Activated CD4-positive, alpha-beta T cell treated with anti-CD3 and anti-CD28 coated beads, Interleukin-2, amount 10 ng/mL, durations not matched to agents 24 days and 14 days (primary cell): ENCODE measurements at regions not wholly inside any gene's neighbourhood (a gene's known extent, or its start where the extent isn't known, plus 50 kb on each side); places are given as distances from the start of the nearest gene placed in this dataset.
"Not testable (repeated sequence)": the region's sequence is repeated elsewhere in the genome, so short reads cannot be mapped to it uniquely, and the experiment has no call there.

Source experiments
- DNase-seq: peaks from one replicate; pipeline ENCODE4 v3.0.0; 2022
- H3K27ac Mint-ChIP-seq: one replicate; pipeline ENCODE4 v1.8.0; 2022; ENCODE audit warnings: mild to moderate bottlenecking, mixed read lengths
- H3K27me3 Mint-ChIP-seq: one replicate; pipeline ENCODE4 v1.8.0; 2022; ENCODE audit warnings: mixed read lengths
- H3K36me3 Mint-ChIP-seq: one replicate; pipeline ENCODE4 v1.8.0; 2022; ENCODE audit warnings: low read depth, mild to moderate bottlenecking, mixed read lengths
- H3K4me1 Mint-ChIP-seq: one replicate; pipeline ENCODE4 v1.8.0; 2021; ENCODE audit warnings: mixed read lengths
- H3K4me3 Mint-ChIP-seq: one replicate; pipeline ENCODE4 v1.8.0; 2022; ENCODE audit warnings: mild to moderate bottlenecking, moderate library complexity, mixed read lengths
- H3K9me3 Mint-ChIP-seq: one replicate; pipeline ENCODE4 v1.8.0; 2021; ENCODE audit warnings: mixed read lengths
- intact Hi-C: fragments of 100-400 bp; cut with micrococcal nuclease; formaldehyde crosslinking; loops from one replicate; pipeline ENCODE4 v1.15.1; 2023

GRCh38 chr13:91242652-91243051, 104.8 kb upstream of the MIR17HG start:
- H3K36me3 Mint-ChIP-seq, result no peaks in the 10 kb centered on the region
- no peak for DNase-seq
- no peak overlapping the region for H3K4me3 Mint-ChIP-seq
- no peaks in the 10 kb centered on the region for H3K4me1 Mint-ChIP-seq
- no peaks in the 10 kb centered on the region for H3K9me3 Mint-ChIP-seq
- H3K27ac Mint-ChIP-seq, result no peak overlapping the region
- no peaks in the 10 kb centered on the region for H3K27me3 Mint-ChIP-seq
- intact Hi-C loops, result no loop called here

GRCh38 chr13:91245288-91245687, 102.2 kb upstream of the MIR17HG start:
- H3K27ac Mint-ChIP-seq, result no peak overlapping the region
- H3K9me3 Mint-ChIP-seq, result no peaks in the 10 kb centered on the region
- peaks cover 5% of the 10 kb centered on the region for H3K27me3 Mint-ChIP-seq
- intact Hi-C loops, result no loop called here
- H3K4me1 Mint-ChIP-seq, result no peaks in the 10 kb centered on the region
- H3K4me3 Mint-ChIP-seq, result no peak overlapping the region
- no peaks in the 10 kb centered on the region for H3K36me3 Mint-ChIP-seq
- DNase-seq, result no peak

GRCh38 chr13:91247768-91248167, 99.7 kb upstream of the MIR17HG start:
- intact Hi-C loops, result loop anchor here (1.0 kb wide), 1 partner anchor 113 kb away; no protein-coding TSS in a partner anchor
- no peak for DNase-seq
- Mint-ChIP-seq H3K36me3 (no peaks in the 10 kb centered on the region), H3K27ac (no peak overlapping the region), H3K4me3 (no peak overlapping the region), H3K4me1 (no peaks in the 10 kb centered on the region), H3K27me3 (peaks cover 5% of the 10 kb centered on the region), H3K9me3 (no peaks in the 10 kb centered on the region)

- no peak overlapping the region for H3K27ac Mint-ChIP-seq
- H3K4me3 Mint-ChIP-seq, result no peak overlapping the region
- H3K4me1 Mint-ChIP-seq, result no peaks in the 10 kb centered on the region
- H3K27me3 Mint-ChIP-seq, result peaks cover 5% of the 10 kb centered on the region
- H3K36me3 Mint-ChIP-seq, result no peaks in the 10 kb centered on the region
- H3K9me3 Mint-ChIP-seq, result no peaks in the 10 kb centered on the region
- no peak for DNase-seq
- intact Hi-C loops, result loop anchor here (1.0 kb wide), 1 partner anchor 114 kb away; no protein-coding TSS in a partner anchor
Measured at GRCh38 chr13:91248249-91248648, 99.2 kb upstream of the MIR17HG start.

DNA sequence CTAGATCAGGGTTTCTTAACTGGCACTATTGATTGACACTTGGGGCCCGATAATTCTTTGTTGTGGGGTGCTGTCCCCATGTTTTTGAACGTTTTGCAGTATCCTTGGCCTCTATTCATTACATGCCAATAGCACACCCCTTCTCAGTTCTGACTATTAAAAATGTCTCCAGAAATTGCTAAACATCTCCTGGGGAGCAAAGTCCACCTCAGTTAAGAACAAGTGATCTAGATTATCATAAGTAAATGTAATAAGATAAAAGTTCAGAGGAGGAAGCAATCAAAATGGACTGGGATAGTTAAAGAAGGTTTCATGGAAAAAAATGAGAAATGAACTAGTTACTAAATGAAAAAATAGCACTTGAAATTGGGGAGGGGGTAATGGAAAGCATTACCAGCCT, 98.1 kb upstream of the MIR17HG start:
- Mint-ChIP-seq H3K9me3 (no peaks in the 10 kb centered on the region), H3K27me3 (peaks cover 5% of the 10 kb centered on the region), H3K4me1 (no peaks in the 10 kb centered on the region), H3K36me3 (no peaks in the 10 kb centered on the region), H3K27ac (no peak overlapping the region), H3K4me3 (no peak overlapping the region)
- intact Hi-C loops, result no loop called here
- no peak for DNase-seq

DNA sequence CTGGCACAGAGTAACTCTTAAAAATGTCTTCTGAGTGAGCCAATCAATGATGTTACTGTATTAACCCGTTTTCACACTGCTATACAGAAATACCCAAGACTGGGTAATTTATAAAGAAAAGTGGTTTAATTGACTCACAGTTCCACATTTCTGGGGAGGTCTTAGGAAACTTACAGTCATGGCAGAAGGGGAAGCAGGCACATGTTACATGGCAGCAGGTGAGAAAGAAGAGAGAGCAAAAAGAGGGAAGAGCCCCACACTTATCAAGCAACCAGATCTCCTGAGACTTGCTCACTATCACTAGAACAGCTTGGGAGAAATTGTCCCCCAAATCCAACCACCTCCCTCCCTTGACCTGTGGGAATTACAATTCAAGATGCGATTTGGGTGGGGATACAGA, 97.6 kb upstream of the MIR17HG start:
- H3K36me3 Mint-ChIP-seq, result no peaks in the 10 kb centered on the region
- H3K9me3 Mint-ChIP-seq, result no peaks in the 10 kb centered on the region
- no peaks in the 10 kb centered on the region for H3K4me1 Mint-ChIP-seq
- intact Hi-C loops, result no loop called here
- peaks cover 5% of the 10 kb centered on the region for H3K27me3 Mint-ChIP-seq
- no peak for DNase-seq
- H3K4me3 Mint-ChIP-seq, result no peak overlapping the region
- H3K27ac Mint-ChIP-seq, result no peak overlapping the region

- H3K36me3 Mint-ChIP-seq, H3K9me3 Mint-ChIP-seq, H3K27me3 Mint-ChIP-seq, H3K27ac Mint-ChIP-seq, H3K4me3 Mint-ChIP-seq, DNase-seq, H3K4me1 Mint-ChIP-seq, intact Hi-C loops: not testable (repeated sequence)
Measured at GRCh38 chr13:91251573-91251972, 95.9 kb upstream of the MIR17HG start.

- Mint-ChIP-seq H3K27ac (no peak overlapping the region), H3K4me3 (no peak overlapping the region), H3K36me3 (no peaks in the 10 kb centered on the region), H3K27me3 (peaks cover 7% of the 10 kb centered on the region), H3K4me1 (no peaks in the 10 kb centered on the region), H3K9me3 (peaks cover 3% of the 10 kb centered on the region)
- no peak for DNase-seq
- intact Hi-C loops, result no loop called here
Measured at GRCh38 chr13:91264484-91264883, 83.0 kb upstream of the MIR17HG start.

DNA sequence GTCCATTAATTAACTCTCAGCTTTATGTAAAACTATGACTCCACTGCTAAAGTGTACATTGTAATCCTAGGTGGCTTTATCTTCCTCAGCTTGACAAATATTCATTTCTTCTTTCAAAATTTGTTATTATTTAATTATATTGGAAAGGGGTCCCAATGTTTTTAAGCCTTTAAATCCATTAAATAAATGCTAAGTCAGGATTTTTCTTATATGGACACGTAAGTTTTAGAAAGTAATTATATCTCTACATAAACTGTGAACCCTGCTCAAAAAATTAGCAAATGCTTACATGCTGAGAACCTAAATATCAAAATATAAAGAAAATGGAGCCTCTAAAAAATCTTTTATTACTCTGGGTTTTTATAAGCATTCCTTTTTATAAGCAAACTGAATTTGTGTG, 78.2 kb upstream of the MIR17HG start:
- intact Hi-C loops, result no loop called here
- no peak overlapping the region for H3K27ac Mint-ChIP-seq
- H3K27me3 Mint-ChIP-seq, result peaks cover 3% of the 10 kb centered on the region
- peaks cover 7% of the 10 kb centered on the region for H3K4me1 Mint-ChIP-seq
- DNase-seq, result no peak
- H3K4me3 Mint-ChIP-seq, result no peak overlapping the region
- H3K36me3 Mint-ChIP-seq, result no peaks in the 10 kb centered on the region
- peaks cover 3% of the 10 kb centered on the region for H3K9me3 Mint-ChIP-seq

DNA sequence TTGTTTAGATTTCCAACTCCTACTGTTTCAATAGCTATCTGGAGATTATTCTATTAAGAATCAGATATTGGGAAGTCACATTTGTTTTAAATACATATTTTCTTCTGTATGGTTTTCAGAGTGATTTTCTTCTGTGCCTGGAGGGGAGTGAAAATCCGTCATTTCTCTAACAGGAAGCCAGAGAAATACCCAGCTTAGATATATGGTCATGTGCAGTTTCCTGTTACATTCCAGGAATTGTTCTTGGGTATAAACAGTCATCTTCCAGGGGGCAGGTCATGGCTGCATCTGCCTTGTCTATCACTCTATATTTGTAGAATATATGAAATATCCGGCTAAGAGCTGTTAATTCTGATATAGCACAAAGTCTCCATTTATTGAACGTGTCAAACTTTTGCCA, 77.5 kb upstream of the MIR17HG start:
- Mint-ChIP-seq H3K4me1 (peaks cover 7% of the 10 kb centered on the region), H3K9me3 (peaks cover 3% of the 10 kb centered on the region), H3K4me3 (no peak overlapping the region), H3K27ac (no peak overlapping the region), H3K36me3 (no peaks in the 10 kb centered on the region), H3K27me3 (peaks cover 2% of the 10 kb centered on the region)
- no peak for DNase-seq
- intact Hi-C loops, result no loop called here

GRCh38 chr13:91272235-91272777, 75.2 kb upstream of the MIR17HG start:
- Mint-ChIP-seq H3K4me3 (no peak overlapping the region), H3K36me3 (no peaks in the 10 kb centered on the region), H3K9me3 (no peaks in the 10 kb centered on the region), H3K27ac (no peak overlapping the region), H3K4me1 (peaks cover 7% of the 10 kb centered on the region), H3K27me3 (peaks cover 4% of the 10 kb centered on the region)
- no peak for DNase-seq
- intact Hi-C loops, result no loop called here

DNA sequence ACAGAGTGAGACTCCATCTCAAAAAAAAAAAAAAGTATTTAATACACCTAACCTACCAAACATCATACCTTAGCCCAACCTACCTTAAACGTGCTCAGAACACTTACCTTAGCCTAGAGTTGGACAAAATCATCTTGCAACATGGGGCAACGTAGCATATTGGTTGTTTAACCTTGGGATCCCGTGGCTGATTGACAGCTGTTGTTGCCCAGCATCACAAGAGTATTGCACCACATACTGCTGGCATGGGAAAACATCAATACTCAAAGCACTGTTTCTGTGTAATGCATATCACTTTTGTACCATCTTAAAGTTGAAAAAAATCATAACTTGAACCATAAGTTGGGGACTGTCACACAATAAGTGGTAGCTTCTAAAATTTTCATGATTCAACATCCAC, 73.8 kb upstream of the MIR17HG start:
- Mint-ChIP-seq H3K36me3 (no peaks in the 10 kb centered on the region), H3K27me3 (peaks cover 4% of the 10 kb centered on the region), H3K4me1 (peaks cover 7% of the 10 kb centered on the region), H3K27ac (no peak overlapping the region), H3K4me3 (no peak overlapping the region), H3K9me3 (no peaks in the 10 kb centered on the region)
- intact Hi-C loops, result no loop called here
- DNase-seq, result no peak

DNA sequence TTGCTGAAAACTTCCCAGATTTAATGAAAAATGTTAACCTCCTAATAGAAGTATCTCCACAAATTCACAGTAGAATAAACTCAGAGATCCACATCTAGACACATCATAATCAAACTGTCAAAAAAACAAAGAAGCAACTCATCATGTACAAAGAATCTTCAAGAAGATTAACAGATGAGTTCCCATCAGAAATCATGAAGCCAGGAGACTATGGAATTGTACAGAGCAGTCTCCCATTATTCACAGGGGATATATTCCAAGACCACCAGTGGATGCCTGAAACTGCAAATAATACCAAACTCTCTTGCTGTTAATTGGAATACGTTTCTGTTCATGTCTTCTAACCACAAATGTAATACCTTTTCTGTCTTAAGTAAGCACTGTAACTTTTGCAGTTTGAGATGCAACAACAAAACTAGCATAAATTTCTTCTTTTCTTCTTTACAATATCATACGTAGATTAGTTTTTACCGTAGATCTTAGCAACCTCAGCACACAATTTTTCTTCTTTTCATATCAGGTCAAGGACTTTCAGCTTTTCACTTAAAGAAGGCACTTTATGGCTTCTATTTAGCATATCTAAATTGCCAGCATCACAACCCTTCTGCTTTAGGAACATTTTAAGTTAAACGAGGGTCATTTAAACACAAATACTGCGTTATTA, 70.3 kb upstream of the MIR17HG start:
- no peak for DNase-seq
- Mint-ChIP-seq H3K4me1 (no peaks in the 10 kb centered on the region), H3K9me3 (no peaks in the 10 kb centered on the region), H3K4me3 (no peak overlapping the region), H3K27ac (no peak overlapping the region), H3K36me3 (no peaks in the 10 kb centered on the region), H3K27me3 (peaks cover 4% of the 10 kb centered on the region)
- intact Hi-C loops, result no loop called here

DNA sequence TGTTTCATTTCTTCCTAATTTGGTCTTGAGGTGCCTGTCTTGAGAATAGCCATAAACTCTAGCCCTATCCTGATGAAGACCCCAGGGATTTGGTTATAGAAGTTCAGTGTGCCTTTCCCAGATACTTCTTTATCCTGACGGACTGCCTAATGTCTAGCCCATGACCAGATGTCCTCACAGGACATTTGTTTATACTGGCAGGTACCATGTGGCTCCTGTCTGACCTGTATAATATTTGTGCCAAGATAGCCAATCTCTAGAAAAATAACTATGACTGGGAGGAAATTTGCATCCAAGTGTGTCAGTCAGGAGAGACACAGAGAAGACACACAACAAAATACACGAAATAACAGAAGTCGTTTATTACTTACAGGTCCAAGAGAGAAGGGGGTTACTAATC, 69.2 kb upstream of the MIR17HG start:
- intact Hi-C loops, result no loop called here
- Mint-ChIP-seq H3K9me3 (no peaks in the 10 kb centered on the region), H3K27ac (no peak overlapping the region), H3K27me3 (peaks cover 4% of the 10 kb centered on the region), H3K4me1 (no peaks in the 10 kb centered on the region), H3K4me3 (no peak overlapping the region), H3K36me3 (no peaks in the 10 kb centered on the region)
- DNase-seq, result no peak

DNA sequence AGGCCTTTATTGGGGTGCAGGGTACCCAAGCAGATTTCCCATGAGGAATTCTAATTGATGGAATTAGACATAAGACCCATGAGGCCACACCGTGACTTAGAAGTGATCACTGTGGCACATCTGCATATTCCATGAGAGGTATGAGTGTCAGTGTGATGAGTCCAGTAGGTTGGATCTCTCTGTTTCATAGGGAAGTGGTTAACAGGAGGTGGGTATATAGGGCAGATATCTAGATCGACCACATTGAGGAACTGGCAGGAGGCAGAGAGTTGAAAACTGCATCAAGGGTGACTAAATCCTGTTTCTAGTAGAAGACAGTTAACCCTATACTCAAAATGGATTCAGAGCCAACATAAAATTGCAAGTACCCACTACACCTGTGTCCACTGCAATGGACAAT, 68.6 kb upstream of the MIR17HG start:
- Mint-ChIP-seq H3K4me3 (no peak overlapping the region), H3K27ac (no peak overlapping the region), H3K36me3 (no peaks in the 10 kb centered on the region), H3K27me3 (peaks cover 4% of the 10 kb centered on the region), H3K9me3 (no peaks in the 10 kb centered on the region), H3K4me1 (no peaks in the 10 kb centered on the region)
- no peak for DNase-seq
- intact Hi-C loops, result no loop called here
